GM21367 (cell line): ENCODE measurements at regions not wholly inside any gene's neighbourhood (a gene's known extent, or its start where the extent isn't known, plus 50 kb on each side); places are given as distances from the start of the nearest gene placed in this dataset.
"Not testable (repeated sequence)": the region's sequence is repeated elsewhere in the genome, so short reads cannot be mapped to it uniquely, and the experiment has no call there.

Experiments
- ATAC-seq: cut with Tn5 transposase; IDR thresholded peaks from one replicate; pipeline ENCODE4 v1.9.1; 2021; ENCODE audit not compliant: unreplicated experiment

GRCh38 chr7:20519645-20520044, 95.8 kb upstream of the ABCB5 start:
- no peak for ATAC-seq

GRCh38 chr7:20520530-20520929, 94.9 kb upstream of the ABCB5 start:
- ATAC-seq: no peak

GRCh38 chr7:20521243-20521642, 94.2 kb upstream of the ABCB5 start:
- ATAC-seq: no peak

GRCh38 chr7:20529260-20529659, 86.2 kb upstream of the ABCB5 start:
- no peak for ATAC-seq

GRCh38 chr7:20532890-20533289, 82.6 kb upstream of the ABCB5 start:
- no peak for ATAC-seq

GRCh38 chr7:20534543-20534942, 80.9 kb upstream of the ABCB5 start:
- ATAC-seq: no peak

GRCh38 chr7:20535541-20535940, 79.9 kb upstream of the ABCB5 start:
- ATAC-seq: no peak

- ATAC-seq: no peak
These were observed 76.3 kb upstream of the ABCB5 start for GRCh38 chr7:20539201-20539600.

GRCh38 chr7:20541608-20542349, 73.7 kb upstream of the ABCB5 start:
- peak; percentile 77 for ATAC-seq

GRCh38 chr7:20542594-20542993, 72.9 kb upstream of the ABCB5 start:
- no peak for ATAC-seq

- ATAC-seq: no peak
These were observed 72.0 kb upstream of the ABCB5 start for GRCh38 chr7:20543500-20543899.

- no peak for ATAC-seq
These were observed 70.5 kb upstream of the ABCB5 start for GRCh38 chr7:20545016-20545415.

- ATAC-seq: not testable (repeated sequence)
These were observed 68.5 kb upstream of the ABCB5 start for GRCh38 chr7:20546958-20547357.

GRCh38 chr7:20554072-20554471, 61.4 kb upstream of the ABCB5 start:
- ATAC-seq: no peak

GRCh38 chr7:20556091-20556490, 59.4 kb upstream of the ABCB5 start:
- no peak for ATAC-seq

- ATAC-seq: no peak
These were observed 58.4 kb upstream of the ABCB5 start for GRCh38 chr7:20557116-20557515.

- ATAC-seq: no peak
These were observed 56.3 kb upstream of the ABCB5 start for GRCh38 chr7:20558963-20559716.

GRCh38 chr7:20559883-20560282, 55.6 kb upstream of the ABCB5 start:
- ATAC-seq: no peak

GRCh38 chr7:20560325-20561180, 54.9 kb upstream of the ABCB5 start:
- no peak for ATAC-seq

GRCh38 chr7:20561466-20561865, 54.0 kb upstream of the ABCB5 start:
- ATAC-seq: no peak

GRCh38 chr7:20561908-20562307, 53.6 kb upstream of the ABCB5 start:
- ATAC-seq: no peak

- no peak for ATAC-seq
These were observed 53.0 kb upstream of the ABCB5 start for GRCh38 chr7:20562461-20562860.
